ENCODE measurements at regions not wholly inside any gene's neighbourhood (a gene's known extent, or its start where the extent isn't known, plus 50 kb on each side); places are given as distances from the start of the nearest gene placed in this dataset.
A peak's percentile ranks its signal among the peaks of the same experiment; 100 is the strongest.

- TF ChIP-seq ZNF331 (CRISPR knock-in tag; IDR thresholded peaks at IDR 0.05; ENCODE audit: low read depth) (no peak), ZNF114 (CRISPR knock-in tag; IDR thresholded peaks at IDR 0.05) (no peak), STAT1 (IDR thresholded peaks at IDR 0.05; ENCODE audit: unreplicated experiment) (no peak)
Observed at GRCh38 chr21:27515676-27516075, 548.8 kb upstream of the ADAMTS5 start (continued).

- no peak for ATAC-seq
Observed at GRCh38 chr21:27513825-27514224, 546.9 kb upstream of the ADAMTS5 start.

More at GRCh38 chr21:27513825-27514224, 546.9 kb upstream of the ADAMTS5 start:
- Mint-ChIP-seq H3K4me3 (no peak overlapping the region), H3K27me3 (ENCODE audit: insufficient read depth, low read depth, poor library complexity) (no peaks in the 10 kb centered on the region), H3K36me3 (ENCODE audit: low read depth) (peaks cover 22% of the 10 kb centered on the region), H3K9me3 (peaks cover 22% of the 10 kb centered on the region), H3K4me1 (peaks cover 5% of the 10 kb centered on the region; the same call in 2 of the 3 replicates), H3K27ac (peak overlapping the region; percentile 83; the same call in 1 of the 2 replicates)
- no peak for TF ChIP-seq NANOG (IDR thresholded peaks at IDR 0.05; ENCODE audit: borderline replicate concordance)
- TF ChIP-seq POLR2AphosphoS5 (IDR thresholded peaks at IDR 0.05; ENCODE audit: low read depth), result no peak
- TF ChIP-seq ZNF114 (CRISPR knock-in tag; IDR thresholded peaks at IDR 0.05), result no peak
- no peak for TF ChIP-seq REST (IDR thresholded peaks at IDR 0.05; ENCODE audit: unreplicated experiment)
- no peak for TF ChIP-seq CTCF (conservative IDR thresholded peaks at IDR 0.05; ENCODE audit: low read depth in 2 of 2)
- no peak for TF ChIP-seq ZNF331 (CRISPR knock-in tag; IDR thresholded peaks at IDR 0.05; ENCODE audit: low read depth)
- TF ChIP-seq EZH2phosphoT487 (IDR thresholded peaks at IDR 0.05; ENCODE audit: unreplicated experiment), result no peak
- no peak for TF ChIP-seq ZNF462 (CRISPR knock-in tag; IDR thresholded peaks at IDR 0.05)
- no peak for TF ChIP-seq JUNB (IDR thresholded peaks at IDR 0.05; ENCODE audit: unreplicated experiment)
- TF ChIP-seq ETS1 (IDR thresholded peaks at IDR 0.05), result no peak
- no peak for TF ChIP-seq CREB1 (CRISPR knock-in tag; IDR thresholded peaks at IDR 0.05; ENCODE audit: low read depth)
- no peak for TF ChIP-seq EZH2 (IDR thresholded peaks at IDR 0.05; ENCODE audit: low read depth, unreplicated experiment)
- no peak for TF ChIP-seq STAT1 (IDR thresholded peaks at IDR 0.05; ENCODE audit: unreplicated experiment)
- H3K27ac ChIP-seq (ENCODE audit: low read depth), result no peak overlapping the region
- H3K4me2 ChIP-seq, result no peak overlapping the region
- H2AFZ ChIP-seq, result no peak overlapping the region
- 0 out of 2 replicates have a peak, but pooled peaks cover 4% of the 10 kb centered on the region for H3K9me2 ChIP-seq (ENCODE audit: insufficient read depth)
- no peak overlapping the region for H3K4me3 ChIP-seq
- no peaks in the 10 kb centered on the region for H4K20me1 ChIP-seq (replicated peaks; ENCODE audit: insufficient read depth)
- no peaks in the 10 kb centered on the region for H3K4me1 ChIP-seq (ENCODE audit: insufficient read depth)
- H3K36me3 ChIP-seq (ENCODE audit: insufficient read depth), result 0 out of 2 replicates have a peak, but pooled peaks cover 8% of the 10 kb centered on the region
- no peak for DNase-seq (ENCODE audit: low spot score)
- no peaks in the 10 kb centered on the region for H3K79me2 ChIP-seq (replicated peaks; ENCODE audit: insufficient read depth)
- no peaks in the 10 kb centered on the region for H3K27me3 ChIP-seq (ENCODE audit: insufficient read depth)
- H3F3A ChIP-seq (replicated peaks; ENCODE audit: low read depth), result no peaks in the 10 kb centered on the region

All from GM23338 (cell line).